Left ventricle myocardium superior (tissue), 1 donor: ENCODE measurements at regions not wholly inside any gene's neighbourhood (a gene's known extent, or its start where the extent isn't known, plus 50 kb on each side); places are given as distances from the start of the nearest gene placed in this dataset.

Experiments
- ATAC-seq: fragments of 200-7000 bp; cut with Tn5 transposase; one replicate; pipeline ENCODE4 v1.9.1; 2020; ENCODE audit warnings: mild to moderate bottlenecking, moderate library complexity
- DNase-seq: peaks from one replicate; pipeline ENCODE4 v3.0.0-alpha.2; 2020
- intact Hi-C: fragments of 100-400 bp; cut with micrococcal nuclease; formaldehyde crosslinking; loops from one replicate; pipeline ENCODE4 v1.11.0; 2022
- donor health status: DM: no; HTN: yes; CAD: no; lungs with severe emphysema.

- no peak for ATAC-seq
- DNase-seq: no peak
- intact Hi-C loops: no loop called here
Measured at GRCh38 chr5:2806176-2806575, 54.7 kb upstream of the IRX2 start.

DNA sequence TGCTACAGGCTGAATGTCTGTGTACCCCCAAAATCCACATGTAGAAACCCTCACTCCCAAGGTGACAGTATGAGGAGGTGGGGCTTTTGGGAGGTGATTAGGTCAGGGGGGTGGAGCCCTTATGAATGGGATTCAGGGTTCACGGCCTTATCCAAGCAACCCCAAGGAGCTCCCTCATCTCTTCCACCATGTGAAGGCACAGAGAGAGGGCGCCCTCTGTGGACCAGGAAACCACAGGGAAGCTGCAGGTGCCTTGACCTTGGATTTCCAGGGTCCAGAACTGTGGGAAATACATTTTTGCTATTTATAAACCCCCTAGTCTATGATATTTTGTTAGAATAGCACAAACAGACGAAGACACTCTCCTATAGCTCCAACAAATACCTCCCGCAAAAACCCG is 53.6 kb upstream of the IRX2 start:
- intact Hi-C loops: no loop called here
- no peak for ATAC-seq
- no peak for DNase-seq

GRCh38 chr5:2803751-2804150 is 52.3 kb upstream of the IRX2 start:
- DNase-seq: no peak
- intact Hi-C loops: no loop called here
- no peak for ATAC-seq

DNA sequence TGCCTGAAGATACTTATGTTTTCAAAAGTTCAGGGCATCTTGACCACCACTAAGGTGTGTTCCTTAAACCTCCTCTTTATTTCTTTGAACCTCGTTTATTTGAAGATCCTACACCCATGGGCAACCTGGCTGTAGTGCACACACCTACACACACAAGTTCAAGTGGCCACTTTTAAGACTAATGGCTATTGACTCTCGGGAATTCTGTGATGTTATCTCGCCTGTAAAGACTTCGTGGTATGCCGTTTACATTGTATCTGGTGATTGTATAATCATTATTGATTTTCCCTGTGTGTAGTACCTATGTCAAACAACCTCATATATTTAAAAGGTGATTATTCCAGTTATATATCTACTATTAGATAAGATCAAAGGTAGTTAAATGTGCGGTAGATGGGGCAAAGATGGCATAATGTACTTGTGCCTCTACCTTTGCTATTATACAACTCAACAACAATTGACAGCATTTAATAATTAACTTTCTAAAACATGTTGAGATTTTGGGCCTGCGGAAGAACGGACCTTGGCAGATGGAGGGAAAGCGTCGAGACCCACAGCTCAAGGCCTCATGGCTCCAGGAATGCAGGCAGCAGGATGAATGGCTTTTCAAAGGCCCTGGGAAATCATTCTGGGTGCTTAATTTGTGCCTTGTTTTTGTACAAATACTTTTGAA is 51.4 kb upstream of the IRX2 start:
- intact Hi-C loops: no loop called here
- ATAC-seq: no peak
- no peak for DNase-seq

DNA sequence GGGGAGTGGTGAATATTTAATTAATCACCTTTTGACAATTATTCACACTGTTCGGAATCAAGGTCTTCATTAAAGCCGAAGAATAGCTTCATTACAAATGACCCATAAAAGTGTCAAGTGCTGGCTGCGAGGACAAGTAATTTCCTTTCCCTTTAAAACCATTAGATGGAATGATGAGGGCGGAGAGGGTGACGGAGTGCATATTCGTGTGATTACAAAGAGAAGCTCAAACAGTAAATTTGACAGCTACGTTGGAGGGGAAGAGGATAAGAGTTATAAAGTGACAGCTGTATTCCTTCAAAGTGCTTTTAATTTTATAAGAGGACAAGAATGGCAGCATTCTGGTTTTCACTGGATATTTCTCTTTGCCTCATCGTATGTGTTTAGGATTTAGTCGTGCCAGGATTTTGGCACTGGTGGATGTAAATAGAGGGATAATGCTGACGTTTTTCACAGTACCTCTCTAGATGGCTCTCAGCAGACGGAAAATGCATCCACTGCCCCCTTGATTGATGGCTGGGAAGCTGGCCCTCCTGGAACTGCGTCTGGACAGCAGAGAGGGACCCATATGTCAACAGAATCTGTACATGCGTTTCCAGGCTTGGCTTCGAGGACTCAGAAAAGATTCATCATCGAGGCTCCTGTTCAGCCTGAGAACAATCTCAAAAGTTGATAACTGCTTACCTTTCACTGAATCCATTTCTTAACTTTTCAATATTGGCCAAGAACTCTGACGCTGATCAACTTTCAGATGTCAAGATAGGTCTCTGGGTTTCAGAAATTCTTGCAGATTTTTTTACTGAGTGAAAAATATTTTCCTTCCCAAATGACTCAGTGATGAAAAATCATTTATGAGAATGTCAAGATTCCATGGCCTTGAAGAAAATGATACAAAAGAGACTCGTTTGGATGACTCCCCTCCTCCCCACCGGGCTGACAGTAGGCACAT is 50.4 kb upstream of the IRX2 start:
- DNase-seq: no peak
- intact Hi-C loops: no loop called here
- ATAC-seq: no peak
